ENCODE measurements at regions not wholly inside any gene's neighbourhood (a gene's known extent, or its start where the extent isn't known, plus 50 kb on each side); places are given as distances from the start of the nearest gene placed in this dataset.

- no peak for TF ChIP-seq ATF3 (IDR thresholded peaks at IDR 0.05)
- TF ChIP-seq FOXA1 (IDR thresholded peaks at IDR 0.05) = no peak
- TF ChIP-seq, protein P1, sequence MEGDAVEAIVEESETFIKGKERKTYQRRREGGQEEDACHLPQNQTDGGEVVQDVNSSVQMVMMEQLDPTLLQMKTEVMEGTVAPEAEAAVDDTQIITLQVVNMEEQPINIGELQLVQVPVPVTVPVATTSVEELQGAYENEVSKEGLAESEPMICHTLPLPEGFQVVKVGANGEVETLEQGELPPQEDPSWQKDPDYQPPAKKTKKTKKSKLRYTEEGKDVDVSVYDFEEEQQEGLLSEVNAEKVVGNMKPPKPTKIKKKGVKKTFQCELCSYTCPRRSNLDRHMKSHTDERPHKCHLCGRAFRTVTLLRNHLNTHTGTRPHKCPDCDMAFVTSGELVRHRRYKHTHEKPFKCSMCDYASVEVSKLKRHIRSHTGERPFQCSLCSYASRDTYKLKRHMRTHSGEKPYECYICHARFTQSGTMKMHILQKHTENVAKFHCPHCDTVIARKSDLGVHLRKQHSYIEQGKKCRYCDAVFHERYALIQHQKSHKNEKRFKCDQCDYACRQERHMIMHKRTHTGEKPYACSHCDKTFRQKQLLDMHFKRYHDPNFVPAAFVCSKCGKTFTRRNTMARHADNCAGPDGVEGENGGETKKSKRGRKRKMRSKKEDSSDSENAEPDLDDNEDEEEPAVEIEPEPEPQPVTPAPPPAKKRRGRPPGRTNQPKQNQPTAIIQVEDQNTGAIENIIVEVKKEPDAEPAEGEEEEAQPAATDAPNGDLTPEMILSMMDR (IDR thresholded peaks at IDR 0.05; ENCODE audit: low read depth, low read length, missing input control) = no peak
- no peak for TF ChIP-seq JUND (IDR thresholded peaks at IDR 0.05)
- no peak for TF ChIP-seq TAF1 (conservative IDR thresholded peaks at IDR 0.05)
- no peak for TF ChIP-seq HNF4A (conservative IDR thresholded peaks at IDR 0.05)
- no peak for TF ChIP-seq RXRA (IDR thresholded peaks at IDR 0.05)
- TF ChIP-seq YY1 (IDR thresholded peaks at IDR 0.05) = no peak
Observed at GRCh38 chr1:201673915-201674314, 135.0 kb downstream of the NAV1 start (continued).

DNA sequence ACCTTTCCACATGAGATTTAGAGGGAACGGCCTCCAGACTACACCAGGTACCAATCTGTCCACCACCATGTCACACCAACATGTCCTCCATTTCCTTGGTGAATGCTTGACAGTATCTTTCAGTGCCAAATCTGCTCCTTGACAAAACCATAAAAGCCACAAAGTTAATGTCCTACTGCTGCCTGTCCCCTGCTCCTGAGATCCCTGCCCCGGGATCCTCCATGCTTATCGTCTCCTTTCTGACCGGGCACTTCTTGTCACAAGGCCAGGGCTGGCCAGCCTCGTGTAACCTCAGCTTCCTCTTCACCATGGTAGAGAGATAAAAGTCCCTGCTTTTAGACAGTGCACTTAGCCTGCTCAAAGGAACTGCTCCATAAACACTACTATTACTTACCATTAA lies 136.2 kb downstream of the NAV1 start:
- no peak for DNase-seq (ENCODE audit: low spot score)
- Histone ChIP-seq H3K4me1 (ENCODE audit: control insufficient read depth in 4 of 4, insufficient read depth in 4 of 4, low read length in 3 of 4) (peaks cover 0 to 3% (median 0%) of the 10 kb centered on the region in 4 donors), H3K36me3 (ENCODE audit: control insufficient read depth in 4 of 4, insufficient read depth in 3 of 4, low read depth in 1 of 4, low read length in 3 of 4) (no peaks in the 10 kb centered on the region), H3K27ac (ENCODE audit: low read depth in 1 of 2, low read length in 2 of 2) (no peak overlapping the region), H3K27me3 (ENCODE audit: control insufficient read depth in 4 of 4, insufficient read depth in 4 of 4, low read length in 3 of 4) (no peaks in the 10 kb centered on the region), H3K4me3 (ENCODE audit: low read depth in 1 of 3, low read length in 3 of 3) (no peak overlapping the region), H3K9ac (ENCODE audit: low read depth in 1 of 2, low read length in 2 of 2) (no peak overlapping the region), H3K9me3 (ENCODE audit: control insufficient read depth in 4 of 4, low read length in 3 of 4) (no peaks in the 10 kb centered on the region)
- TF ChIP-seq SP1 (IDR thresholded peaks at IDR 0.05) (no peak), MAX (IDR thresholded peaks at IDR 0.05) (no peak), ZBTB33 (IDR thresholded peaks at IDR 0.05) (no peak)
- WGBS = 55% methylated on average over 5 of the region's 5 CpGs

DNA sequence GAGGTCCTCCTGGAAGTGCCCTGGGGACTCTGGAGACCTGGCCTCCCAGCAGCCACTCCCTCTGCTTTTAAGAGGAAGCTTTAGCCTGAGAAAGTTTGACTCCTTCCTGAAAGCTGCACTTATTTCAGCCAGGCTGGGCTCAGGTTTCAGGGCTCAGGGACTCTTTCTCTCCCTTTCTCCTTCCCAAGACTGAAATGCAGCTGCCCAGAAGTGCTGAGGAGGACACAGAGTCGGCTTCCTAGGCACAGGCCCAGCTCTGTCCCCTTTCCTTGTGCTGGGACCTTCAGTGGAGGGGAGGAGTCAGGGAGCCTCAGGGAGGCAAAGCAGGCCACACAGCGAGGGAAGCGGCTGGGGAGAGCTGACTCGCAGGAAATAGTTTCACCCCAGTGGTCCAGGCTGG lies 137.3 kb downstream of the NAV1 start:
- H3K36me3 ChIP-seq (ENCODE audit: control insufficient read depth in 4 of 4, insufficient read depth in 3 of 4, low read depth in 1 of 4, low read length in 3 of 4) = no peaks in the 10 kb centered on the region
- DNase-seq (ENCODE audit: low spot score) = no peak
- 49% methylated on average over 4 of the region's 4 CpGs for WGBS
- TF ChIP-seq GABPA (IDR thresholded peaks at IDR 0.05 in 1 of 2, conservative IDR thresholded peaks at IDR 0.05 in 1 of 2) (no peak), RAD21 (IDR thresholded peaks at IDR 0.05) (no peak), EGR1 (IDR thresholded peaks at IDR 0.05; ENCODE audit: low read depth in 2 of 2) (no peak), ZBTB33 (IDR thresholded peaks at IDR 0.05) (no peak), HNF4A (conservative IDR thresholded peaks at IDR 0.05) (no peak), ATF3 (IDR thresholded peaks at IDR 0.05) (no peak), HNF4G (IDR thresholded peaks at IDR 0.05) (no peak), JUND (IDR thresholded peaks at IDR 0.05) (no peak)
- TF ChIP-seq, protein P1 (IDR thresholded peaks at IDR 0.05; ENCODE audit: low read depth, low read length, missing input control) = no peak
- H3K4me1 ChIP-seq (ENCODE audit: control insufficient read depth in 4 of 4, insufficient read depth in 4 of 4, low read length in 3 of 4) = peaks cover 0 to 3% (median 0%) of the 10 kb centered on the region in 4 donors
- H3K9me3 ChIP-seq (ENCODE audit: control insufficient read depth in 4 of 4, low read length in 3 of 4) = no peaks in the 10 kb centered on the region
- H3K4me3 ChIP-seq (ENCODE audit: low read depth in 1 of 3, low read length in 3 of 3) = no peak overlapping the region
- H3K9ac ChIP-seq (ENCODE audit: low read depth in 1 of 2, low read length in 2 of 2) = no peak overlapping the region
- no peak overlapping the region for H3K27ac ChIP-seq (ENCODE audit: low read depth in 1 of 2, low read length in 2 of 2)
- H3K27me3 ChIP-seq (ENCODE audit: control insufficient read depth in 4 of 4, insufficient read depth in 4 of 4, low read length in 3 of 4) = no peaks in the 10 kb centered on the region

Measured in liver (tissue), 8 donors.